ENCODE measurements at regions not wholly inside any gene's neighbourhood (a gene's known extent, or its start where the extent isn't known, plus 50 kb on each side); places are given as distances from the start of the nearest gene placed in this dataset.

GRCh38 chr2:122249673-122250072 is 494.2 kb downstream of the TSN start:
- no peak overlapping the region for H3K4me3 ChIP-seq
- no peak for TF ChIP-seq CTCF (IDR thresholded peaks at IDR 0.05)
- no peaks in the 10 kb centered on the region for H3K36me3 ChIP-seq
- DNase-seq: no peak
- H3K9me3 ChIP-seq: no peaks in the 10 kb centered on the region
- peaks cover 0 to 2% of the 10 kb centered on the region in 2 donors for H3K27me3 ChIP-seq
- H3K27ac ChIP-seq: no peak overlapping the region
- no peaks in the 10 kb centered on the region for H3K4me1 ChIP-seq
- intact Hi-C loops (cut with DNase I; ENCODE audit: low total_unique reads): no loop called here

DNA sequence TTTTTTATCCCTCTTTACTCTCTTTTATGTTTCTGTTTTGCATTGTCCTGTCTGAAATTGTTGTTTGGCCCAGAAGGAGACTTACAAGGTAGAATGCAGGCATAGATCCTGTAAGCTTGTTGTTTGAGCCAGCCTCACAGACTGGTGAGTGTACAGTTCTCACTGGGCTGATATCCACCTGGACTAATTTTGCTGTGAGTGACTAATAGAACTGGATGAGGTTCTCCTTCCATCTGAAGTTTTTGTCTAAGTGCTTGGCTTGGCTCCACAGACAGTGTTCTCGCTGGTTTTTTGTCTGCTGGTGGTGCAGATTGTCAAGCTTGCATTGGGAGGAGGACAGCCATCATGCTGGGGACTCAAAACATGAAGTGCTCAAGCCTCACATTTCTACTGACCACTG is 495.7 kb downstream of the TSN start:
- no peaks in the 10 kb centered on the region for H3K36me3 ChIP-seq
- intact Hi-C loops (cut with DNase I; ENCODE audit: low total_unique reads): no loop called here
- no peak overlapping the region for H3K27ac ChIP-seq
- no peaks in the 10 kb centered on the region for H3K4me1 ChIP-seq
- H3K27me3 ChIP-seq: no peaks in the 10 kb centered on the region
- no peaks in the 10 kb centered on the region for H3K9me3 ChIP-seq
- TF ChIP-seq CTCF (IDR thresholded peaks at IDR 0.05): no peak
- no peak for DNase-seq
- H3K4me3 ChIP-seq: no peak overlapping the region

GRCh38 chr2:122251566-122251965 is 496.1 kb downstream of the TSN start:
- no peak for DNase-seq
- no peaks in the 10 kb centered on the region for H3K9me3 ChIP-seq
- H3K27me3 ChIP-seq: no peaks in the 10 kb centered on the region
- intact Hi-C loops (cut with DNase I; ENCODE audit: low total_unique reads): no loop called here
- no peak for TF ChIP-seq CTCF (IDR thresholded peaks at IDR 0.05)
- no peak overlapping the region for H3K4me3 ChIP-seq
- H3K27ac ChIP-seq: no peak overlapping the region
- H3K36me3 ChIP-seq: no peaks in the 10 kb centered on the region
- no peaks in the 10 kb centered on the region for H3K4me1 ChIP-seq

- Histone ChIP-seq H3K27me3 (no peaks in the 10 kb centered on the region), H3K4me1 (no peaks in the 10 kb centered on the region), H3K27ac (no peak overlapping the region), H3K36me3 (no peaks in the 10 kb centered on the region), H3K4me3 (no peak overlapping the region), H3K9me3 (no peaks in the 10 kb centered on the region)
- no peak for TF ChIP-seq CTCF (IDR thresholded peaks at IDR 0.05)
- no peak for DNase-seq
- intact Hi-C loops (cut with DNase I; ENCODE audit: low total_unique reads): no loop called here
Observed at GRCh38 chr2:122255924-122256323, 500.5 kb downstream of the TSN start.

- intact Hi-C loops (cut with DNase I; ENCODE audit: low total_unique reads): no loop called here
- Histone ChIP-seq H3K36me3 (no peaks in the 10 kb centered on the region), H3K4me3 (no peak overlapping the region), H3K27me3 (no peaks in the 10 kb centered on the region), H3K4me1 (no peaks in the 10 kb centered on the region), H3K9me3 (no peaks in the 10 kb centered on the region), H3K27ac (no peak overlapping the region)
- DNase-seq: no peak
- no peak for TF ChIP-seq CTCF (IDR thresholded peaks at IDR 0.05)
Observed at GRCh38 chr2:122261911-122262310, 506.5 kb downstream of the TSN start.

DNA sequence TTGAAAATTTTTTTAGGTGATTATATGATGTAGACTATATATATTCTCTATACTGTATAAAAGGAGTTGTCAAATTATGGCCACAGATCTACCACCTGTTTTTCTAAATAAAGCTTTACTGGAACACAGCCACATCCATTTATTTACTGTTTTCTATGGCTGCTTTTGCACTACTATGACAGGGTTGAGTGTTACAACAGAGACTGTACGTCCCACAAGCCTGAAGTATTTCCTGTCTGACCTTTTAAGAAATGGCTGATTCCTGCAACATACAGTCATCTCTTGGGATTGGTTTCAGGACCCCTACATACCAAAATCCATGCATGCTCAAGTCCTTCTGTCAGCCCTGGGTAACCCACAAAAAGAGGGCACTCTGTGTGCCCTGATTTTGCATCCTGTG is 508.3 kb downstream of the TSN start:
- Histone ChIP-seq H3K4me1 (no peaks in the 10 kb centered on the region), H3K9me3 (no peaks in the 10 kb centered on the region), H3K36me3 (no peaks in the 10 kb centered on the region), H3K27me3 (no peaks in the 10 kb centered on the region), H3K27ac (no peak overlapping the region), H3K4me3 (no peak overlapping the region)
- no peak for TF ChIP-seq CTCF (IDR thresholded peaks at IDR 0.05)
- intact Hi-C loops (cut with DNase I; ENCODE audit: low total_unique reads): no loop called here
- no peak for DNase-seq
